Activated CD8-positive, alpha-beta memory T cell treated with anti-CD3 and anti-CD28 coated beads for 48 hours (primary cell): ENCODE measurements at regions not wholly inside any gene's neighbourhood (a gene's known extent, or its start where the extent isn't known, plus 50 kb on each side); places are given as distances from the start of the nearest gene placed in this dataset.

Experiments used
- DNase-seq, 3 experiments: peaks; one replicate each; pipeline ENCODE4 v3.0.0-alpha.2; 2020; ENCODE audit warnings: low read depth in 2 of 3, low spot score in 2 of 3

GRCh38 chr3:59546522-59546921, 496.7 kb upstream of the CFAP20DC start:
- no peak for DNase-seq

- no peak for DNase-seq
Measured at GRCh38 chr3:59545374-59545773, 495.5 kb upstream of the CFAP20DC start.

- no peak for DNase-seq
Measured at GRCh38 chr3:59542276-59542675, 492.5 kb upstream of the CFAP20DC start.

GRCh38 chr3:59540696-59541095, 490.9 kb upstream of the CFAP20DC start:
- no peak for DNase-seq

- DNase-seq: no peak
Measured at GRCh38 chr3:59540241-59540640, 490.4 kb upstream of the CFAP20DC start.

- DNase-seq: no peak
Measured at GRCh38 chr3:59538753-59539432, 489.1 kb upstream of the CFAP20DC start.

- DNase-seq: no peak
Measured at GRCh38 chr3:59535791-59536221, 486.0 kb upstream of the CFAP20DC start.

- no peak for DNase-seq
Measured at GRCh38 chr3:59531994-59532393, 482.2 kb upstream of the CFAP20DC start.

- no peak for DNase-seq
Measured at GRCh38 chr3:59531066-59531745, 481.4 kb upstream of the CFAP20DC start.

- DNase-seq: no peak
Measured at GRCh38 chr3:59528251-59528650, 478.4 kb upstream of the CFAP20DC start.

- no peak for DNase-seq
Measured at GRCh38 chr3:59527493-59527892, 477.7 kb upstream of the CFAP20DC start.

GRCh38 chr3:59526999-59527398, 477.2 kb upstream of the CFAP20DC start:
- no peak for DNase-seq

GRCh38 chr3:59522550-59522949, 472.7 kb upstream of the CFAP20DC start:
- DNase-seq: no peak

- no peak for DNase-seq
Measured at GRCh38 chr3:59519094-59519493, 469.3 kb upstream of the CFAP20DC start.

GRCh38 chr3:59518283-59519055, 468.6 kb upstream of the CFAP20DC start:
- DNase-seq: no peak

- DNase-seq: no peak
Measured at GRCh38 chr3:59517388-59517787, 467.6 kb upstream of the CFAP20DC start.

- no peak for DNase-seq
Measured at GRCh38 chr3:59515966-59516365, 466.1 kb upstream of the CFAP20DC start.

GRCh38 chr3:59514865-59515482, 465.1 kb upstream of the CFAP20DC start:
- no peak for DNase-seq

- no peak for DNase-seq
Measured at GRCh38 chr3:59513570-59513969, 463.7 kb upstream of the CFAP20DC start.

- DNase-seq: no peak
Measured at GRCh38 chr3:59512066-59512465, 462.2 kb upstream of the CFAP20DC start.

- no peak for DNase-seq
Measured at GRCh38 chr3:59510576-59510975, 460.8 kb upstream of the CFAP20DC start.

GRCh38 chr3:59508273-59508672, 458.4 kb upstream of the CFAP20DC start:
- no peak for DNase-seq
